Glomerular visceral epithelial cell (primary cell): ENCODE measurements at regions not wholly inside any gene's neighbourhood (a gene's known extent, or its start where the extent isn't known, plus 50 kb on each side); places are given as distances from the start of the nearest gene placed in this dataset.
A peak's percentile ranks its signal among the peaks of the same experiment; 100 is the strongest.

ENCODE experiments used
- DNase-seq: peaks from one replicate; pipeline ENCODE4 v3.0.0-alpha.2; 2016; ENCODE audit errors: extremely low spot score

GRCh38 chr6:8276148-8276547 lies 159.2 kb downstream of the SLC35B3 start:
- no peak for DNase-seq

GRCh38 chr6:8275667-8276066 lies 159.7 kb downstream of the SLC35B3 start:
- no peak for DNase-seq

- DNase-seq = no peak
These were observed 161.1 kb downstream of the SLC35B3 start for GRCh38 chr6:8274226-8274625.

GRCh38 chr6:8269872-8270454 lies 165.4 kb downstream of the SLC35B3 start:
- DNase-seq = no peak

- no peak for DNase-seq
These were observed 166.3 kb downstream of the SLC35B3 start for GRCh38 chr6:8269094-8269493.

- DNase-seq = no peak
These were observed 166.3 kb upstream of the EEF1E1 start for GRCh38 chr6:8268606-8269005.

GRCh38 chr6:8268156-8268555 lies 165.8 kb upstream of the EEF1E1 start:
- DNase-seq = no peak

- DNase-seq = no peak
These were observed 158.3 kb upstream of the EEF1E1 start for GRCh38 chr6:8260610-8261009.

GRCh38 chr6:8246403-8246802 lies 144.1 kb upstream of the EEF1E1 start:
- DNase-seq = no peak

- no peak for DNase-seq
These were observed 143.4 kb upstream of the EEF1E1 start for GRCh38 chr6:8245726-8246125.

- DNase-seq = peak; percentile 22
These were observed 141.1 kb upstream of the EEF1E1 start for GRCh38 chr6:8243475-8243874.

GRCh38 chr6:8242885-8243284 lies 140.5 kb upstream of the EEF1E1 start:
- DNase-seq = no peak

GRCh38 chr6:8240301-8240700 lies 138.0 kb upstream of the EEF1E1 start:
- DNase-seq = peak; percentile 58

- DNase-seq = no peak
These were observed 136.7 kb upstream of the EEF1E1 start for GRCh38 chr6:8238773-8239683.

GRCh38 chr6:8237668-8238067 lies 135.3 kb upstream of the EEF1E1 start:
- no peak for DNase-seq

- DNase-seq = no peak
These were observed 134.6 kb upstream of the EEF1E1 start for GRCh38 chr6:8236956-8237355.

- no peak for DNase-seq
These were observed 132.0 kb upstream of the EEF1E1 start for GRCh38 chr6:8234321-8234720.

GRCh38 chr6:8231956-8232355 lies 129.6 kb upstream of the EEF1E1 start:
- DNase-seq = no peak

- peak; percentile 12 for DNase-seq
These were observed 127.8 kb upstream of the EEF1E1 start for GRCh38 chr6:8229915-8230756.

GRCh38 chr6:8225113-8225512 lies 122.8 kb upstream of the EEF1E1 start:
- DNase-seq = no peak

- no peak for DNase-seq
These were observed 121.3 kb upstream of the EEF1E1 start for GRCh38 chr6:8223678-8224077.

GRCh38 chr6:8219352-8219943 lies 117.1 kb upstream of the EEF1E1 start:
- peak; percentile 54 for DNase-seq
